ENCODE measurements at regions not wholly inside any gene's neighbourhood (a gene's known extent, or its start where the extent isn't known, plus 50 kb on each side); places are given as distances from the start of the nearest gene placed in this dataset.
"Not testable (repeated sequence)": the region's sequence is repeated elsewhere in the genome, so short reads cannot be mapped to it uniquely, and the experiment has no call there.

DNA sequence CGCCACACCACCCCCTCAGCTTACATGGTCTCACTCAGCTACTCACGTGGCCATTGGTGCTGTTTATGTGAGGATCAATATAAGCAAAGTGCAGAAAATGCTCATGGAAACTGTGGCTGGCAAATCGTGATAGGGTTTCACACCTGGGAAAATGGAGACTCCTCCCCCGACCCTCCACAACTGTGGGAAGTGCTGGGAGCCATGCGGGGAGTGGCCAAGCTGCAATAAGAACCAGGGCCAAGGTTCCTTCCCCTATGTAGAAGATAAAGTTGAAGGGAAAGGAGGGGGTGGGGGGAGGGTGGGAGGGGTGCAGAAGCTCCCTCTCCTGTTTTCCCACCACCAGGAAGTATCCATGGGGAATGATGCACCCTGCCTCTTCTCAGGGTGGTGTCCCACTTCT is 145.5 kb upstream of the MAMLD1 start:
- DNase-seq: no peak

DNA sequence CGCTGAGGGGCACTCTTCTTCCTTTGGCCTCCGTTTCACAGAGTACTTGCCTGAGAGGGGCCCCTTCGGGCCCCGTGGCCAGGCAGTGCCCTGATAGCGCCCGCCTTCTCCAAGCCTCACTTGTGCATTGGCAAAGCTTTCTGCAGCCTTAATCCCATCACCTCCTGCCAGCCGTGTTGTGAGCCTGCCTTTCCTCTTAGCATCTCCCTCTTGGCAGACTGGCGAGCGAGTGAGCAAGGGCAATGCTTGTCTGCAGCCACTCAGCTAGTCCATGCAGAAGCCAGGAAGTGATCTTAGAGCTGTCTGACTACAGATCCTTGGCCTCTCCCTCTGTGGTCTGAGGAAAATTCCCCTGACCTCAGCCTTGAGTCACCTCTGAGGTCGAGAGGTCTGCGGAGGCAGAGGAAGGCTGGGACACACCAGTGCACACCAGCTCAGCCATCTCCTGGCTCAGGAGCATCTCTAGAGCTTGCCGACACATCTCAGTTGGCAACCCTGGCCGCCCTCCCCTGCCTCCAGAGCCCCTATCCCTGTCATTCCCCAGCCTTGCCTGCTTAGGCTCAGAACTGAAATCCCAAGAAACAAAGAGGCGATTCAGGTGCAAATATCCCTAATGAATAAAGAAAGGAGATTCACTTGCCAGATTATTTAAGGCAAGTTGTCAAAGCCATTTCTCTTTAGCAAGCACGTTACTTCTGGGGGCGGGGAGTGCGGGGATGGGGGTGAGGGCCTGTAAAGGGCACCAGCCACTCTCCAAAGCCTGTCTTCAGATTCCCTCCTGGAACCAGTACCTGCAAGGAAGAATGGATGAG is 143.5 kb upstream of the MAMLD1 start:
- no peak for DNase-seq

DNA sequence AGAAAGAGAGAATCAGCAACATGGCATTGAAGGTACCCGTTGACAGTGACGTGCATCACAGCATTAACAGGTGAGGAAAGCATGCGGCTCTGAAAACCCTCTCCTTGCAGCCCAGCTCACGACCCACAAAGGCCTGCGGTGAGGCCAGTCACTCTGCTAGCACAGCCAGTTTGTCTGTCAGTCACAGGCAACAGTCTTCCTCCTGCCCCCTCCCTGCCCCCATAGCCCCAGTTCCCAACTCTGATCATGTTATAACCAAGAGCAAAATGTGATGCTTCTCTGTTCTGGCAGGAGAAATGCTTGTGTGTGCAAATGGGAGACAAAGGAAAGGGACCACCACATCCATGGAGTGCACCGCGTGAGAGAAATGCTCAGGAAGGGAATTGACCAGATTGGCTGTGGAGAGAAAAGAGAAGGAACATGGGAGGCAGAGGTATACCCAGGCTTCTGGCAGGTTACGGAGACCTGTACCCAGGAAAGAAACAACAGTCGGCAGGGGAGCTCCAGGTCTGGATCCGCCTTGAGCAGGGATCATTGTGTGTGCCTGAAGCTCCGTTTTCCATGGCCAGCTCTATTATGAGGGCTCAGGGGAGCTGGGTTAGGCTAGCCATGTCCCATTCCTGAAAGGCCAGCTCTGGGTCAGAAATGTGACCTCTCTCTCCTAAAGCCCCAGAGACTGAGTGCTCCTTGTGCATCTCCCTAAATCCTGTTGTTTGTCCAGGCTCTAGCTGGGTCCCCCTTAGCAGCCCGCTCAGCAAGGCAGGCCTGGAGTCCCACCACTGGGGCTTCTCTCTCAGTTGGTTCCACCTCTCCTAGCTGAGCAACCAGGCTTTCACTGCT is 139.7 kb upstream of the MAMLD1 start:
- DNase-seq: no peak

DNA sequence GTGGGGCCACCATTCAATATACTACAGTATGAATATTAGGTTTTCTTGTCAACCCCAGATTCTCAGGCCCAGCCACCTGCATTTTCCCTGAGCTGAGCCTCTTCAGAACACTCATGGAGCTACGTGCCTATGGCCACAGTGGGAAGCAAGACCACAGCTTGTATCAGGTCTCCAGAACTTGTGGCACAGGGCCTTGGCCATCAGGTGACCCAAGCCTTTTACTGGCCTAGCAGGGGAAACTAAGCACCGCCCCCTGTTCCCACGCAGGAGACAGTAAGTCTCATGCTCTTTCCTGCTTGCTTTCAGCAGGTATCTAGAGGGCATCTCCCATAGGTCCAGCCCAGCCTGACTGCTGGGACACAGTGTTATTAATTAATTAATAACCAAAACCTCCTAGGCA is 138.4 kb upstream of the MAMLD1 start:
- no peak for DNase-seq

DNA sequence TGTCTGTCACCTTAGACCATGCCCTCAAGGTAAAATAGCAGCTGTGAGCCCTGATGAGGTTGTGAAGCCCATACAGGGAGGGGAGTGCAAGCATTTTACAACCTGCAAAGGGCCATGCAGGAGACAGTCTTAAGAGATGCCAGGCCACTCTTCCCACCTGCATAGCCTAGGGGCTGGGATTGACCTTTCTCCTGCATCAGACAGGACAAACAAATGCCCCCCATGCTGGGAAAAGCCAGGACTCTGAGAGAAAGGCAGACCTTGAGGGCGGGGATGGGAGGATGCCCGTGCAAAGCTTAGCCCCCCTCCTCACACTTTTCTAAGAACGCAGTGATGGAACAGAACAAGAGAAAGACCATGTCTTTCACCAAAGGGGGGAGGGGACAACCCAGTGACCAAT is 137.9 kb upstream of the MAMLD1 start:
- DNase-seq: no peak

DNA sequence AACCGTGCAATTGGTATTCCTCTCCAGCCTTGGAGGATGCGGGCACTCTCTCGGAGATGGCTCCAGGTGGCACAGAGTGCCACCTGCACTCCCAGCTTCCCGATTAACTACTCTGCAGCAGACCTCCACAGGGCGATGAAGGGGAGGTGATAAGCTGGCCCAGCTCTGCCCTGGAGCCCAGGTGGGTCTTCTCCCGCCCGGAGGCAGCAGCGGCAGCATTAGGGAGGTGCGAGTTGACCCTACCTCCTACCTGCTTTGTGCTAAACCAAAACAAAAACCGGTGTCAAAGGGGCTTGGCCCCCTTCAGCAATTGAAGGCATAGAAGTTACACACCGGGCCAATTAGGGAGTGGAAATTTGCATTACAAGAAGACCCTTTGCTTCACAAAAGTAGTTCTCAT is 137.4 kb upstream of the MAMLD1 start:
- no peak for DNase-seq

DNA sequence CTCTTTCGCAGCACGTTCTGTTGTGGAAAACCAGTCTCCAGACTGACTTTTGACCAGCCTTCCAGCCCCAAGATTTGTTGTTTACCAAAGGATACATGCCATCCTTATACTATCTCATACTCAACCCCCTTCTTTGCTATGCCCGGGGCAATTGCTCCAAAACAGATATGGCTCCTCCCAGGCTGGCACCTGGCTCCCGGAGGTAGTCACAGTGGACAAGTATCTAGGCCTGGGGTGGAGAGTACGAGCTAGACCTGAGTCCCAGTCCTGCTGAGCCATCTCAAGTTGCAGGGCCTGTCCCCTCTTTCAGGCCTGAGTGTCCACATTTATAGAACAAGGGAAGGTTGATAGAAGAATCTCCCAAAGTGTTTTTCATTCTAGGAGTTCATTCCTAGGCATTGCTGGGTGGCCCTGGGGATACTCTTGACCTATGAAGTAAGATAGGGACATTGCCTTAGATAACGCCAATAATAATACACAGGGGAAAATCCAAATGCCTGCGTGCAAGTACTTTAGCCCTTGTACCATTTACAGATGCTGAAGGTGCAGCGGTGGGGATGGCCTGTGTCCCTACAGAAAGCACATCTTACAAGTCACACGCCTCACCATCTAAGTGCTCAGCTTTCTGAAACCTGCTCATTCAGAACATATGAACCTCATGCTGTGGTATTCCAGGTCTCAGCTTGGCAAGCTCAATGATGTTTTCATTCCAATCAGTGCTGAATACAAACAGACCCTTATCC is 136.7 kb upstream of the MAMLD1 start:
- no peak for DNase-seq

DNA sequence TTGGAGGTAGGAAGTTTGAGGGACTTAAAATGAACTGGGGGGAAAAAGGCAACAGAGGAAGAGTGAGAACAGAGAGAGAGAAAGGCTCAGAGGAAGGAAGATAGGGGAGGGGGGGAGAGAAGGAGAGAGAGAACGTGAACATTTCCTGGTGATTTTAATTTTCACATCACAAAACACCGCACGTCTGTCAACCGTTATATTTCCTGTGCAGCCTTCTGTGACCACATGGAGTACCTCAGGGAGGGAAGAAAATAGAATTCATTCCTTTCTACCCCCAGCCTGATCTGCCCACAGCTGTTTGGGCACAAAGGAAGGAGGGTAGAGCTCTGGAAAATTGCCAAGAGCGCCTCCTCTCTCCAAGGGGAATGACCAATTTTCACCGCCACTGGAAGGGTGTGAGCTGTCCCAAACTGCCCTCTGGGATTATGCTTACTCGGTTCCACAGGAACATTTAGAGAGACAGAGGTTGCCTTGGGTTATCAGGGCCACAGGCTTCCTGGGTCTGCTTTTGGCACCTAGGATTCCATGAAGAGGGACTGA is 135.7 kb upstream of the MAMLD1 start:
- no peak for DNase-seq

DNA sequence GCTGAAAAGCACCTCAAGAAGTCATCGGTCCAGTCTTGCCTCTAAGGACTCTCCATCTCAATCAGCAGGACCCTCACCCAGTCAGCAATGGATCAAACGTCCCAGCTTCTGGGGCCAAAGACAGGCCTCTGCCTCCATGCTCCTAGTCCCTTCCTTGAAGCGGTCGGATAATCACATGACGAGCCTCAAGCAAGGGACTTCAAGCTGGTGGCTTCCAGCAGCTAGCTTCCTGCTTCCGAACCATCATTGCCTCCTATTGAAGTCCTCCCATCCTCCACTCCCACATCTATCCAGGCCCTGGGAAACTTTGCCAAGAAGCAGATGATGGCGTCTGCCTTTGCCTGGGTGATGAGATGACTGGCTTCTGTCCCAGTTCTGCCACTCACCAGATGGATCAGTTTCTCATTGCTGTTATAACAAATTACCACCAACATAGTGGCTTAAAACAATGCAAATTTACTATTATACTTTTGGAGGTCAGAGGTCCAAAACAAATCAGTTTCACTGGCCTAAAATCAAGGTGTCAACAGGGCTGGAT is 135.2 kb upstream of the MAMLD1 start:
- DNase-seq: no peak

DNA sequence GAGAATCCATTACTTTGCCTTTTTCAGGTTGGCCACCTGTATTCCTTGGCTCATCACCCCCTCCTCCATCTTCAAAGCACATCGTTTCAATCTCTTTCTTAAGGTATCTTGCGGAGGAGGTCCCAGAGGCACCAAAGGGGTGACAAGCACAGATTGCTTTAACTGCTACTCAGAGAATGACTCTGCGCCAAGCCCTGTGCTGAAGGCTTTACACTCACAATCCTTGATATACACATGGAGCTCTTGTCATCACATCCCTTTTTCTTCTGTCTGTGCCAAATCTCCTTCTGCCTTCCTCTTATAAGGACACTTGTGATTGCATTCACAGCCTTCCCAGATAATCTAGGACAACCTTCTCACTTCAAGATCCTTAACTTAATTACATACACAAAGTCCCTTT is 134.7 kb upstream of the MAMLD1 start:
- DNase-seq: no peak

DNA sequence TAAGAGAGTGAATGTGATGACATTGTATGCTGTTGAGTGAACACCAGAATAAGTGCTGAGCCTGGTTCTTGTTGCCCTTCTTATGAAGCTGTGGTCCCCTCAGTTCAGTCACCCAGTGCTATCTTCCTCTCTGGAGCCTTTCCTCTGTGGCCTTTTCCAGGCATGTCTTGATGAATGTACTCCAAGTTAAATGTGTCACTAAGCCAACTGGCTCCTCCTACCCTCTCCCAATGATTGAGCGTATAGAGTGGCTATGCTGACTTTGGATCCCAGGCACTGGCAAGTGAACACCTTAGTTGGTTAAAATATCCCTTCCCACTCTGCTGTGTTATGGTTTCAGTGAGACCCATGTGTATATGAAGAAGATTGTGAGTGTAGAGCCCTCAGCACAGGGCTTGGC is 134.1 kb upstream of the MAMLD1 start:
- DNase-seq: no peak

DNA sequence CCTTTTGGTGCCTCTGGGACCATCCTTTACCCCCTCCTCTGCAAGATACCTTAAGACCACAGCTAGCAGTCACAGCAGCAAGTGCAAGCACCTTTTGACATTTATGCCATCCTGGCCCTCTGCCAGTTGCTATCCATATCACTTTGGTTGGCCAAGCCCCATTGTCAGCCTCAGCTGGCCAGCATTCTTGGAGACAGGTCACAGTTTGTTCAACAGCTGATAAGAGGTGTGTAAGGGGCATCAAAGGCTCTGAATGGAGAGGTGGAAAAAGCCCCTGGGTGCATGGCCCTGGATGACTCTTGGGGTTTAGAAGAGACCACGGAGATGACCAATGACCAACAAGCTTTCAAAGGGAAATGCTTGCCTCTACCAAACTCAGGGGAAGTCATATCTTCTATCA is 133.6 kb upstream of the MAMLD1 start:
- no peak for DNase-seq

DNA sequence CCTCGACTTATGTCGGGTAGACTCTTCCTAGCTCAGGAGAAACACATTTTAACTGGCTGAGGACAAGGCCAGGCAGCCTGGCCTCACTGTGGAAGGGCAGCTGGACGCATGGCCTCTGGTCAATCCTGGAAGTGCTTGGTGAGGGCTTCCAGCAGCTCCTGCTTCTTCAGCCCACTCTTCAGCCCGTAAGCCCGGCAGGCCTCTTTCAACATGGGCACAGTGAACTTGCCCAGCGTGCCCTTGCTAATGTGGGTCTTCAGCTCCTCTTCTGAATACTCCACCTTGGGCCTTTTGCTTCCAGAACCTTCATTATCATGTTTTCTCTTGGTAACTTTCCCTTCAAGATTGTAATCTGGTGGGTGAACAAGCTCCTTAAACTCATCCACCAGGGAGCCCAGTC is 132.2 kb upstream of the MAMLD1 start:
- DNase-seq: not testable (repeated sequence)

DNA sequence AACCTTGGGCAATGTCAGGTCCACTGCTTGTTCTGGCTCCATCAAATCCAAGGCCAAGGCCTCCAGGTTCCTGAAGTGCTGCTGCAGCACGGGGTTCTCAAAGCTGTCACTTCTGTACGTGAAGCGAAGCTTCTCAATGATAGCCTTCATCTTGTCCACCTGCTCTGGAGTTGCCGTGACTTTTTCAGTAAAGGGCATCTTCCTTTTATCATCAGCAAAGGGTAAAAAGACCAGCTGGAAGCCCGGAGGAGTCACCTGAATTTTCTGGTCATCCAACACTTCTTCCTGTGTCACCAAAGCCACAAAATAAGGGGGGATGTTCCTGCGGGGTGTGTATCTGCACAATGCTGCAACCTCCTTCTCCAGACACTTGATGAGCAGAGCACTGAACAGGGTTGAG is 131.7 kb upstream of the MAMLD1 start:
- not testable (repeated sequence) for DNase-seq

DNA sequence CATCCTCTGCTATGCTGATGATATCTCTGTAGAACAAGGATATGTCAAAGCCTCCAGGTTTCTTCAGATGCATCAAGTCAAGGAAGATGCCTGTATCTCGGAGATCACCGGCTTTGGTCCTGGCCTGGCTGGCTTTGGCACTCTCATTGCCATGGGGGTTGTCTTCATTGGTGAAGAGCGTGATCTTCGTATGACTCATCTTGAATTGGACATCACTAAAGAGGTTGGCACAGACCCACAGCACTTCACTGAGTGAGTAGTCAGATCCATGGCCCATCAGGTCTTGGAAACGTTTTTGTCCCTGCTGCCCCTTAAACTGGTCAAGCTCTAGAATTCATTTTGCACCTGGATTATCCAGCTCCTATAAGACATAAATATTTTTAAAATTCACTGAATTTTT is 130.9 kb upstream of the MAMLD1 start:
- DNase-seq: not testable (repeated sequence)

DNA sequence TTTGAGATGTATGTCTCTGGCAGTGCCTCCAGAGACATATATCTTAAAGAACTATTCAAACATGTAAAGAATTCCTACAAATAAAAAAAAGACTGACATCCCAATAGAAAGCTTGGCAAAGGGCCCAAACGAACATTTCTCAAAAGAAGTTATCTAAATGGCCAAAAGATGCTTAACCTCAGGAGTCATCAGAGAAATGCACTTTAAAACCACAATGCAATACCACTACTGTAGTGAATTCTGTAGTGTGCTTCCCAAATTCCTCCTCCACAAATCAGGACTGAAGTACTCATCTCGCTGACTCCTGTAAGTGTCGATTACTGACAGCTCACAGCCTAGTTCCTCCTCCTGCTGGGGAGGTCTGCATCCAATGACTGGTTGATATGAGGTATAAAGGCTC is 129.0 kb upstream of the MAMLD1 start:
- no peak for DNase-seq

DNA sequence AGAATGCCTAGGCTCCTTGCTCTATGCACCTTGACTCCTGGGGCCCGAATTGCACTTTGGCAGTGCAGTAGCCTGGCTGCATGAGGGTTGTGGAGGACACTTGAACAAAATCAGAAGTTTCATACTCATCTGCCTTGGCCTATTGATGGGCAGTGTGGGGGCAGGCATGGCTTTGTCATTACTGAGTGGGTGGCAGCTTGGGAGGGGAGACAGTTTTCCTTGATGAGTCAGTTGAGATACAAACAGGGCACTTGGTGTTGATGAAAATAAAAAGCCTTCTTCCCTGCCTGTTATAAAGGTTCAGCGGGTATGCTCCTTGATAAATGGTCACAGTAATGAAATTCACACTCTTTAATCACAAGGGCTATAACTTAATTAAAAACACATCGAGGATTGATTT is 126.8 kb upstream of the MAMLD1 start:
- no peak for DNase-seq

DNA sequence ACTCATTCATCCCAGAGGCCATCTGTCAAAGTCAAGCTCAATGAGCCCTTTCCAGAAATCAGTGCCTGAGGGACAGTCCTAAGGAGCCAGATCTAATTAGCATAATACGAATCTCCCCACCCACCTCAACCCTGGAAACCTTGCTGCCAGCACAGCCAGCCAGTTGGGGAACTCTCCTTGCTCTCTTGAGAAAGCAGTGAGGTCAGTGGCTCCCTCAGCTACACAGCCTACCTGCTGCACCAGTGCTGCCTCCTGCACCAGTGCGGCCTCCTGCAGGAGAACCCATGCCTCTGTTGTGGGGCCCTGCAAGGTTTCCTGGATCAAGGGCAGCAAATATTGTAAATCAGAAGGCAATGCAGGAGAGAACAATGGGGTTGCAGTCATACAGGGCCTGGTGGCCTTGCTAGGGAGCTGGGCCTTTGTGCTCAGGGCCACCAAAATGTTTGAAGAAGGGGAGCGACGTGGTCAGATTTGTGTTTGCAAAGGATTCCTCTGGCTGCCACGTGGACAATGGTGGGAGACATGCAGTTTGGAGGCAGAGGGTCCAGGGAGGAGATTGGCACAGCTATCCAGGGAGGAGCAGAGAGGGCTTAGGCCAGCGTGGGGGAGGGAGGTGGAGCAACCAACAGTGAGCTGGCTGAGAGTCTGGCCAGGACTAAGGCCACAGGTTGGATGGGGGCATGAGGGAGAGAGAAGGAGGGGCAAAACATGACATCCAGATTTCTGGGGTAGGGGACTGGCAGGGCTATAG is 124.3 kb upstream of the MAMLD1 start:
- DNase-seq: no peak

DNA sequence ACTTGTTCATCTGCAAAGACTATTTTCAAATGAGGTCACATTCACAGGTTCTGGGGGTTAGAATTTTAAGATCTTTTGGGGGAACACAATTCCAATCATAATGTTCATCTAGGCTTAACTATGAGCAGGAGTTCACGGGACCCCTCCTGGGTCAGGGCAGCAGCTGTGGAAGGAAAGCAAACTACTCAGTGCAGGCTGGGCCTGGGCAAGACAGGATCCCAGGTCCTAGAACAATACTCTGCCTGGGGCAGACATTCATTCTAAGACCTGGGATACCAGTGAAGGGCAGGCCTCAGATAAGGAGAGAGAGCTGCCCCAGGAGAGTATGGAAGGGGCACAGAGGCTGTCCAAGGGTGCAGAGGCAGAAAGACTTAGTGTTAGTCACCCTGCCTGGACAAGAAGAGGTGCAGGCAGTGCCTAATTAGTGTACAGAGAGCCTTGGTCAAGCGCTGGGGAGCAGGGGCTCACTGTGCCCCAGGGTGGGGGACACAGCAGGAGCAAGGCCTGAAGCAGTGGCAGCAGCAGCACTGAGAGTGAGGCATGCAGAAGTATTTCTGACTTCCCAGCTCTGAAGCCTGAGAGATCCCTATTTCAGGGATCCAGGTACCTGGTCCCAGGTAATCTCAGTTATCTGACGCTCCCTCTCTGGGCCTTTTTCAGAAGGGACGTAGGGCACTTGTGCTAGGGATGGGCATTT is 123.0 kb upstream of the MAMLD1 start:
- DNase-seq: no peak

DNA sequence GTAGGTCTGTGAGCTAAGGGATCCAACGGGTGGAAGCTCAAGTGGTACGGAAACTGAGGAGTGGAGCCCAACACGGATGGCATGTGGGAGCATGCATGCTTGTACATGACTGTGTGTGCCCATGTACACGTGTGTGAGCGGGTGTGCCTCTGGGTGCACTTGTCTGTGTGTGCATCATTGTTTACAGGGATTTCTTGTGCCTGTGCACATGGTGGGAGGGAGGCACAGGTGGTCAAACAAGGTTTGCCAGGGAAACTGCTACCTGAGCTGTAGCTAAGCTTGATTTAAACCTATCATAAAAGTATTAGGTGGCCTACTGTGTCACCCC is 122.5 kb upstream of the MAMLD1 start:
- DNase-seq: no peak

DNA sequence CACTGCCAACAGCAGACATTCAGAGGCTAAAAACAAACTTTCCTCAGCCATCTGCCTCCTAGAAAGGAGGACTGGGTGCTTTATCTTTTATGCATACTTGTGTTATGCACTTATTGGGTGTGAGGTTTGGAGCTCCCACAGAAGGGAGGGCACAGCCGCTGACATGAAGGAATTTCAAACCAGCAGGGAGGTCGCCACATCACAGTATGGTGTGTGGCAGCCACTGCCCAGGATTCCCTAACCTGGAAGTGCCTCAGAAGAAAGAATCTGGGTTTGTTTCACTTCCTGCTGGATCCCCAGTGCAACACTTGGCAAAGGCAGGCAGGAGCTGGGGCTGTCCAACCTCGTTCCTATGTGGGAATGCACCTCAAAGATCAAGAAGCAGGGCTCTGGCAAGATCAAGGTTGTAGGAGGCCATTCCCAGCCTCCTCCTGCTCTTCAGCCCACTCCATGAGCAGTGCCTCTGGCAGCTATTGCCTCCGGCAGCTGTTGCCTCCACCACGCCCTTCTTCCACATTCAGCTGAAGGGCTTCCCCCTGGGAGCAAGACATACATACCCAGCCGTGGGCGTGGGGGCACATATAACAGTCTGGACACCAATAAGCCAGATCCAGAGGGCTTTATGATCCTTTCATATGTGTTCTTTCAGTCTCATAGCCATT is 109.0 kb upstream of the MAMLD1 start:
- no peak for DNase-seq
